Left lung (tissue), 4 donors: ENCODE measurements at regions not wholly inside any gene's neighbourhood (a gene's known extent, or its start where the extent isn't known, plus 50 kb on each side); places are given as distances from the start of the nearest gene placed in this dataset.

Source experiments
- ATAC-seq: fragments of 200-7000 bp; cut with Tn5 transposase; one replicate; pipeline ENCODE4 v1.9.1; 2020; ENCODE audit warnings: moderate library complexity
- DNase-seq, 4 donors: peaks; one replicate each; pipeline ENCODE4 v3.0.0-alpha.2; 2013 to 2020
- H3K27ac ChIP-seq, 2 donors: fragments of 200-600 bp; sonication (generic) in 1 of 2; one replicate each; pipeline versions ENCODE4 v1.5.0 to v1.8.0; 2020 to 2021
- H3K27me3 ChIP-seq, 2 donors: fragments of 200-600 bp; sonication (generic) in 1 of 2; one replicate each; pipeline versions ENCODE4 v1.5.0 to v1.8.0; 2020 to 2021
- H3K36me3 ChIP-seq, 2 donors: fragments of 200-600 bp; sonication (generic) in 1 of 2; one replicate each; pipeline versions ENCODE4 v1.5.0 to v1.8.0; 2020 to 2021
- H3K4me1 ChIP-seq, 2 donors: fragments of 200-600 bp; one replicate each; pipeline ENCODE4 v1.8.0; 2021
- H3K4me3 ChIP-seq, 2 donors: fragments of 200-600 bp; sonication (generic) in 1 of 2; one replicate each; pipeline versions ENCODE4 v1.5.0 to v1.8.0; 2020 to 2021; ENCODE audit warnings: mild to moderate bottlenecking in 1 of 2
- H3K9me3 ChIP-seq, 2 donors: fragments of 200-600 bp; sonication (generic) in 1 of 2; one replicate each; pipeline versions ENCODE4 v1.5.0 to v1.8.0; 2020 to 2021
- intact Hi-C, 2 donors: fragments of 100-400 bp; cut with DNase I; formaldehyde crosslinking; loops; one replicate each; pipeline versions ENCODE4 v1.11.2 to v1.14.2; 2022
- TF ChIP-seq, protein P1 (sequence below), 2 donors: fragments of 200-600 bp; sonication (generic) in 1 of 2; IDR thresholded peaks; one replicate each; pipeline versions ENCODE4 v1.5.0 to v1.8.0; 2021; ENCODE audit warnings: antibody characterized with exemption in 2 of 2
- donor health status: DM: no; HTN: yes; CAD: no.
- donor health status: DM: no; HTN: no; CAD: no.

GRCh38 chr16:55047331-55047730 is 116.7 kb downstream of the IRX5 start:
- Histone ChIP-seq H3K9me3 (no peaks in the 10 kb centered on the region), H3K4me3 (no peak overlapping the region), H3K27ac (no peak overlapping the region), H3K27me3 (peaks cover 0 to 5% of the 10 kb centered on the region in 2 donors), H3K4me1 (no peaks in the 10 kb centered on the region), H3K36me3 (no peaks in the 10 kb centered on the region)
- ATAC-seq (no peak), DNase-seq (no peak)
- intact Hi-C loops, result no loop called here
- TF ChIP-seq, protein P1, sequence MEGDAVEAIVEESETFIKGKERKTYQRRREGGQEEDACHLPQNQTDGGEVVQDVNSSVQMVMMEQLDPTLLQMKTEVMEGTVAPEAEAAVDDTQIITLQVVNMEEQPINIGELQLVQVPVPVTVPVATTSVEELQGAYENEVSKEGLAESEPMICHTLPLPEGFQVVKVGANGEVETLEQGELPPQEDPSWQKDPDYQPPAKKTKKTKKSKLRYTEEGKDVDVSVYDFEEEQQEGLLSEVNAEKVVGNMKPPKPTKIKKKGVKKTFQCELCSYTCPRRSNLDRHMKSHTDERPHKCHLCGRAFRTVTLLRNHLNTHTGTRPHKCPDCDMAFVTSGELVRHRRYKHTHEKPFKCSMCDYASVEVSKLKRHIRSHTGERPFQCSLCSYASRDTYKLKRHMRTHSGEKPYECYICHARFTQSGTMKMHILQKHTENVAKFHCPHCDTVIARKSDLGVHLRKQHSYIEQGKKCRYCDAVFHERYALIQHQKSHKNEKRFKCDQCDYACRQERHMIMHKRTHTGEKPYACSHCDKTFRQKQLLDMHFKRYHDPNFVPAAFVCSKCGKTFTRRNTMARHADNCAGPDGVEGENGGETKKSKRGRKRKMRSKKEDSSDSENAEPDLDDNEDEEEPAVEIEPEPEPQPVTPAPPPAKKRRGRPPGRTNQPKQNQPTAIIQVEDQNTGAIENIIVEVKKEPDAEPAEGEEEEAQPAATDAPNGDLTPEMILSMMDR (IDR thresholded peaks at IDR 0.05), result no peak

GRCh38 chr16:55047903-55048497 is 117.3 kb downstream of the IRX5 start:
- intact Hi-C loops, result no loop called here
- no peak overlapping the region for H3K4me3 ChIP-seq

GRCh38 chr16:55048745-55049144 is 118.1 kb downstream of the IRX5 start:
- Histone ChIP-seq H3K27ac (no peak overlapping the region), H3K4me3 (no peak overlapping the region), H3K27me3 (peaks cover 0 to 7% of the 10 kb centered on the region in 2 donors), H3K9me3 (no peaks in the 10 kb centered on the region), H3K36me3 (no peaks in the 10 kb centered on the region), H3K4me1 (no peaks in the 10 kb centered on the region)
- ATAC-seq, result no peak
- DNase-seq, result no peak
- TF ChIP-seq, protein P1 (IDR thresholded peaks at IDR 0.05), result no peak
- intact Hi-C loops, result no loop called here

More at GRCh38 chr16:55047903-55048497, 117.3 kb downstream of the IRX5 start:
- DNase-seq (no peak), ATAC-seq (no peak)
- TF ChIP-seq, protein P1 (IDR thresholded peaks at IDR 0.05), result no peak
- no peaks in the 10 kb centered on the region for H3K4me1 ChIP-seq
- H3K9me3 ChIP-seq, result no peaks in the 10 kb centered on the region
- peaks cover 0 to 5% of the 10 kb centered on the region in 2 donors for H3K27me3 ChIP-seq
- no peaks in the 10 kb centered on the region for H3K36me3 ChIP-seq
- no peak overlapping the region for H3K27ac ChIP-seq

GRCh38 chr16:55051571-55052347 is 121.1 kb downstream of the IRX5 start:
- Histone ChIP-seq H3K4me1 (no peaks in the 10 kb centered on the region), H3K9me3 (no peaks in the 10 kb centered on the region), H3K4me3 (no peak overlapping the region), H3K36me3 (no peaks in the 10 kb centered on the region), H3K27ac (no peak overlapping the region), H3K27me3 (peaks cover 16 to 32% of the 10 kb centered on the region in 2 donors)
- ATAC-seq (no peak), DNase-seq (no peak)
- TF ChIP-seq, protein P1 (IDR thresholded peaks at IDR 0.05), result no peak
- intact Hi-C loops, result no loop called here

DNA sequence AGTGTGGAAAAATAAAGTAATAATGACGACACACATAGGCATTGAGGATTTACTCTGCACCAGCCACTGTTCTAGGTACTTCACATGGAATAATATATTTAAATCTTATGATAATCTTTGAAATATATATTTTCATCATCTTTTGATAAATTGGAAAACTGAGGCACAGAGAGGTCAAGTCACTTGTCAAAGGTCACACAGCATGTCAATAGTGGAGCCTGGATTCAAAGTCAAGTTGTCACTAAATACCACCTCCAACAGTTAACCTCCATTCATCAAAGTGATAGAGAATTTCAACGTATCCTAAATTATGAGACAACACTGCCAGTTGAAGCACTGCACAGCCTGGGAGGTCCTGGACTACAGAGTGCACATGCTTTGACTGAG is 121.7 kb downstream of the IRX5 start:
- ATAC-seq, result no peak
- intact Hi-C loops, result no loop called here

More for the DNA sequence above, 121.7 kb downstream of the IRX5 start:
- Histone ChIP-seq H3K4me3 (no peak overlapping the region), H3K9me3 (no peaks in the 10 kb centered on the region), H3K27ac (no peak overlapping the region), H3K4me1 (no peaks in the 10 kb centered on the region), H3K27me3 (peaks cover 22 to 38% of the 10 kb centered on the region in 2 donors), H3K36me3 (no peaks in the 10 kb centered on the region)
- DNase-seq, result no peak
- TF ChIP-seq, protein P1 (IDR thresholded peaks at IDR 0.05), result no peak
